ENCODE measurements at regions not wholly inside any gene's neighbourhood (a gene's known extent, or its start where the extent isn't known, plus 50 kb on each side); places are given as distances from the start of the nearest gene placed in this dataset.

GRCh38 chr11:92838759-92839310 lies 130.6 kb upstream of the MTNR1B start:
- TF ChIP-seq CTCF (IDR thresholded peaks at IDR 0.05), result no peak
- no peak for TF ChIP-seq EZH2phosphoT487 (IDR thresholded peaks at IDR 0.05)
- TF ChIP-seq EZH2 (IDR thresholded peaks at IDR 0.05), result no peak
